IMR-90 (cell line): ENCODE measurements at regions not wholly inside any gene's neighbourhood (a gene's known extent, or its start where the extent isn't known, plus 50 kb on each side); places are given as distances from the start of the nearest gene placed in this dataset.

ENCODE experiments used
- CTCF ChIP-seq: conservative IDR thresholded peaks from 2 replicates; pipeline ENCODE4 v1.5.1; 2012; ENCODE audit warnings: mild to moderate bottlenecking, low read depth, low read length, improper control_type of control experiment
- RCOR1 ChIP-seq: IDR thresholded peaks from 2 replicates; pipeline ENCODE4 v1.6.1; 2012; ENCODE audit warnings: mild to moderate bottlenecking, low read length, improper control_type of control experiment; ENCODE audit not compliant: insufficient replicate concordance

- TF ChIP-seq RCOR1 (no peak), CTCF (no peak)
Observed at GRCh38 chr10:131585761-131586160, 274.2 kb upstream of the TCERG1L start.
